ENCODE measurements at regions not wholly inside any gene's neighbourhood (a gene's known extent, or its start where the extent isn't known, plus 50 kb on each side); places are given as distances from the start of the nearest gene placed in this dataset.

DNA sequence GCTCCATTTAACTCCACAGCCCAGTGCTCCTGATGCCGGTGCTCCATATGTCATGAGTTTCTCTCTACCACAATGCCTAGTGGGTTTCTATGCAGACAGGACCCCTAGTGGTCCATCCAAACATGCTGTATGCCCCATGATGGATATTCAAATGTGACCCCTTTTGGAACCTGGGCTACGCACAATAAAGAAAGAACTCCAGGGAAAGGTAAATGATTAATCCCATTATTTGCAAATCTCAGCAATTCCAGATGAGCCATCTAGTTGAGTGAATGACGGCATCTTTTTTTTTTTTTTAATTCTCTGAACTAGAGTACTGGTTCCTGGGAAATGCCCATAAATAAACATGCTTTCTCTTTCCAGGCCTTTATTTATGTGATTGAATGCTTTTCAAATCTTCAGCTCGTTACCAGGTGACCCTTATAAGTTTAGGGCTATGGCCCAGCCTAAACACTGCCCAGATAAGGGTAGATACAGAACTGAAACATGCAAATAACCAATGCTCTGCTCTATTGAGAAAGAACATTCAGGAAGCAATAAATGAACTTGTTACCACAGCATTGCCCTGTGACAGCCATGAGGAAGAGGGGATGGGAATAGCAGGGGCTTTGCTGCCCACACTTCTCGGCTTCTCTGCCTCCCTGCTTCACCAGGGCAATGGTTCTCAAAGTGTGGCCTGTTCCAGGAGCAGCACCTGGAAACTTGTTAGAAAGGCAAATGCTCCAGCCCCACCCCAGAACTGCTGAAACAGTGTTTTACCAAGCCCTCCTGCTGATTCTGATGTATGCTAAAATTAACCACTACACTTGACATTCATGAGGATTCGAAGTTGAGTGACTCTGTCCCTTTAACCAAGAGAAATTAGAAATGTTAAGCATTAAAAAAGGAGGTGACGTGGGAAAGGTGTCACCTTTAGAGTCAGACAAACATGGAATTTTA lies 151.7 kb downstream of the SEC16B start:
- Histone ChIP-seq H3K27ac (no peak overlapping the region), H3K27me3 (no peaks in the 10 kb centered on the region), H3K9me3 (peaks cover 0 to 4% of the 10 kb centered on the region in 2 donors), H3K4me3 (no peak overlapping the region), H3K4me1 (no peaks in the 10 kb centered on the region), H3K36me3 (no peaks in the 10 kb centered on the region)
- DNase-seq (ENCODE audit: low spot score in 2 of 2): no peak
- intact Hi-C loops (cut with DNase I; ENCODE audit: low total_unique reads): no loop called here
- TF ChIP-seq POLR2A (IDR thresholded peaks at IDR 0.05) (no peak), POLR2AphosphoS5 (IDR thresholded peaks at IDR 0.05) (no peak)
- TF ChIP-seq, protein P1, sequence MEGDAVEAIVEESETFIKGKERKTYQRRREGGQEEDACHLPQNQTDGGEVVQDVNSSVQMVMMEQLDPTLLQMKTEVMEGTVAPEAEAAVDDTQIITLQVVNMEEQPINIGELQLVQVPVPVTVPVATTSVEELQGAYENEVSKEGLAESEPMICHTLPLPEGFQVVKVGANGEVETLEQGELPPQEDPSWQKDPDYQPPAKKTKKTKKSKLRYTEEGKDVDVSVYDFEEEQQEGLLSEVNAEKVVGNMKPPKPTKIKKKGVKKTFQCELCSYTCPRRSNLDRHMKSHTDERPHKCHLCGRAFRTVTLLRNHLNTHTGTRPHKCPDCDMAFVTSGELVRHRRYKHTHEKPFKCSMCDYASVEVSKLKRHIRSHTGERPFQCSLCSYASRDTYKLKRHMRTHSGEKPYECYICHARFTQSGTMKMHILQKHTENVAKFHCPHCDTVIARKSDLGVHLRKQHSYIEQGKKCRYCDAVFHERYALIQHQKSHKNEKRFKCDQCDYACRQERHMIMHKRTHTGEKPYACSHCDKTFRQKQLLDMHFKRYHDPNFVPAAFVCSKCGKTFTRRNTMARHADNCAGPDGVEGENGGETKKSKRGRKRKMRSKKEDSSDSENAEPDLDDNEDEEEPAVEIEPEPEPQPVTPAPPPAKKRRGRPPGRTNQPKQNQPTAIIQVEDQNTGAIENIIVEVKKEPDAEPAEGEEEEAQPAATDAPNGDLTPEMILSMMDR (IDR thresholded peaks at IDR 0.05): no peak

DNA sequence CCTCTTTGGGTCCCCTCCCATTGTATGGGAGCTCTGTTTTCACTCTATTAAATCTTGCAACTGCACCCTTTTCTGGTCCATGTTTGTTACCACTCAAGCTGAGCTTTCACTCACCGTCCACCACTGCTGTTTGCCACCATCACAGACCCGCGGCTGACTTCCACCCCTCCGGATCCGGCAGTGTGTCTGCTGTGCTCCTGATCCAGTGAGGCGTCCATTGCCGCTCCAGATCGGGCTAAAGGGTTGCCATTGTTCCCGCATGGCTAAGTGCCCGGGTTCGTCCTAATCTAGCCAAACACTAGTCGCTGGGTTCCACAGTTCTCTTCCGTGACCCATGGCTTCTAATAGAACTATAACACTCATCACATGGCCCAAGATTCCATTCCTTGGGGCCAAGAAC lies 157.2 kb downstream of the SEC16B start:
- TF ChIP-seq POLR2AphosphoS5 (IDR thresholded peaks at IDR 0.05): no peak
- no peak for TF ChIP-seq POLR2A (IDR thresholded peaks at IDR 0.05)
- TF ChIP-seq, protein P1 (IDR thresholded peaks at IDR 0.05): no peak
- H3K9me3 ChIP-seq: peaks cover 0 to 4% of the 10 kb centered on the region in 2 donors
- H3K4me1 ChIP-seq: no peaks in the 10 kb centered on the region
- intact Hi-C loops (cut with DNase I; ENCODE audit: low total_unique reads): no loop called here
- no peak overlapping the region for H3K4me3 ChIP-seq
- H3K27me3 ChIP-seq: no peaks in the 10 kb centered on the region
- H3K27ac ChIP-seq: no peak overlapping the region
- H3K36me3 ChIP-seq: no peaks in the 10 kb centered on the region
- DNase-seq (ENCODE audit: low spot score in 2 of 2): no peak

DNA sequence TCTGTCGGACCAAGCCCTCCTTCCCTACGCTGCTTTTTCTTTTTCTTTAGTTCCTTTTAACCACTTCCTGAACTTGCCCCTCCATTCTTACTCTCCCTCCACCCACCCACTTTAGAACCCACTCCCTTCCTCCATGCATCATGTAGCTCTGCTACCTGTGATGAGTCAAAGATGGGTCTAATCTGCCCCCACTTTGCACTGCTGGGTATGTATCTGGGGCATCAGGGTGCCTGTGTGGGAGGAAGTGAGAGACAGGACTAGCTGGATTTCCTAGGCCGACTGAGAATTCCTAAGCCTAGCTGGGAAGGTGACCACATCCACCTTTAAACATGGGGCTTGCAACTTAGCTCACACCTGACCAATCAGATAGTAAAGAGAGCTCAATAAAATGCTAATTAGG lies 157.7 kb downstream of the SEC16B start:
- no peak for TF ChIP-seq POLR2A (IDR thresholded peaks at IDR 0.05)
- no peak for TF ChIP-seq POLR2AphosphoS5 (IDR thresholded peaks at IDR 0.05)
- TF ChIP-seq, protein P1 (IDR thresholded peaks at IDR 0.05): no peak
- no peaks in the 10 kb centered on the region for H3K36me3 ChIP-seq

DNA sequence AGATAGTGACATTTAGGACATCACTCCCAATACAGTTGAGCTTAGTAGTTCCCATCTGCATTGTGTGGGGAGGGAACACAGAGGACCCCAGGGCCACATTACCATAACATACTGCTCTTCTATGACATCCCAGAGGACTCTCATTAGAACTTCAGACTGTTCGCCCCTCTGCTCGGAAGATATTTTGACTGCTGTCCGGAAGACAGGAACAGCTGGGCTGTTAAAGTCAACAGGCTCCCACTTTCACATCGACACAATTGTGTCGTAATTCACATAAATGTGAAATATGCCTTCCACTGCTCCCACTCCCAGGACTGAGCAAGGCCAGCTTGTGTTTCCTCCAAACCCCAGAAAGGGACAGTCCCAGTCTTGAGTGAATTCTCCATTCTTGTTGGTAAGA lies 158.4 kb downstream of the SEC16B start:
- H3K27me3 ChIP-seq: no peaks in the 10 kb centered on the region
- no peak overlapping the region for H3K27ac ChIP-seq
- H3K4me1 ChIP-seq: no peaks in the 10 kb centered on the region
- intact Hi-C loops (cut with DNase I; ENCODE audit: low total_unique reads): no loop called here
- no peak for DNase-seq (ENCODE audit: low spot score in 2 of 2)
- no peaks in the 10 kb centered on the region for H3K36me3 ChIP-seq
- no peak overlapping the region for H3K4me3 ChIP-seq
- no peak for TF ChIP-seq POLR2A (IDR thresholded peaks at IDR 0.05)
- no peak for TF ChIP-seq POLR2AphosphoS5 (IDR thresholded peaks at IDR 0.05)
- TF ChIP-seq, protein P1 (IDR thresholded peaks at IDR 0.05): no peak
- peaks cover 0 to 4% of the 10 kb centered on the region in 2 donors for H3K9me3 ChIP-seq

More for the DNA sequence above, 157.7 kb downstream of the SEC16B start:
- H3K27ac ChIP-seq: no peak overlapping the region
- H3K4me3 ChIP-seq: no peak overlapping the region
- H3K9me3 ChIP-seq: peaks cover 0 to 4% of the 10 kb centered on the region in 2 donors
- DNase-seq (ENCODE audit: low spot score in 2 of 2): no peak
- intact Hi-C loops (cut with DNase I; ENCODE audit: low total_unique reads): no loop called here
- H3K27me3 ChIP-seq: no peaks in the 10 kb centered on the region
- H3K4me1 ChIP-seq: no peaks in the 10 kb centered on the region

DNA sequence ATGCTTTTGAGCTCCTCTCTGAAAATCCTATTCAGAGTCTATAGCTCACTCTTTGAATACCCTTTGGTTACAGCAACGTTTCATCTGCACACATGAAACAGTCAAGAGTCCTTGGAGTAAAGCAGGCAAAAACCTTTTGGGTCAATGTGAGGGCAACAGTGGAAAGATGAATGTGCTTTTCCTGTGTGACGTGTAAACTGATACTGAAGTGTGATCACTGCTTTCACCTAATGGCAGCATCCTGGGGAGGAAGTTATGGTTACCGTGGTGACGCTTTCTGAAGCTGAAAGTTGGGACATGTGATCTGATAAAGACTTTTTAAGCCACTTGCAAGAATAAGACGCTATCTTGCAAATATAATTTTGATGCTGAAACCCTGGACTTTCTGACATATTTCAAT lies 160.0 kb downstream of the SEC16B start:
- intact Hi-C loops (cut with DNase I; ENCODE audit: low total_unique reads): no loop called here

More for the DNA sequence above, 160.0 kb downstream of the SEC16B start:
- DNase-seq (ENCODE audit: low spot score in 2 of 2): no peak
- Histone ChIP-seq H3K4me3 (no peak overlapping the region), H3K9me3 (no peaks in the 10 kb centered on the region), H3K27me3 (no peaks in the 10 kb centered on the region), H3K4me1 (no peaks in the 10 kb centered on the region), H3K36me3 (no peaks in the 10 kb centered on the region), H3K27ac (no peak overlapping the region)
- TF ChIP-seq, protein P1 (IDR thresholded peaks at IDR 0.05): no peak
- TF ChIP-seq POLR2A (IDR thresholded peaks at IDR 0.05) (no peak), POLR2AphosphoS5 (IDR thresholded peaks at IDR 0.05) (no peak)

All from breast epithelium (tissue), 4 donors.